Activated naive CD4-positive, alpha-beta T cell treated with Interleukin-2 at 50 U/mL for 16 hours (primary cell): ENCODE measurements at regions not wholly inside any gene's neighbourhood (a gene's known extent, or its start where the extent isn't known, plus 50 kb on each side); places are given as distances from the start of the nearest gene placed in this dataset.
"Not testable (repeated sequence)": the region's sequence is repeated elsewhere in the genome, so short reads cannot be mapped to it uniquely, and the experiment has no call there.

ENCODE experiments used
- DNase-seq: peaks from one replicate; pipeline ENCODE4 v3.0.0-alpha.2; 2020

DNA sequence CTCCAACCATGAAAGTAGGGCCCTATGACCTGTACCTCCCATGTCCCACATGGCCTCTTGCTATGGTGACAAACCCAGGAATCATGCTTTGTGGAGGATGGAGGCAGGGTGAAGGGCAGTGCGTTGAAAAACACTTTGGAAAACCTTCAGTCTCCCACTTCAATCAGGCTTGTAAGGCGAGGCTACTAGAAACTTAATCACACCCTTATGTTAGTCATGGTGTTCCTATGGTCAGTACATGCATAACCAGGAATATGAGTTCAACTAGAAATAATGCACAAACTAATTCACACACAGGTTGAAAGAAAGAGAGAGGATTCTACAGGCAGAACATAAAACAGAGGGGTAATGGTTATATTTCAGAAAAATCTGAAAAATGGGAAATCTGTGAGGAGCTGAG lies 601.1 kb downstream of the KCTD16 start:
- no peak for DNase-seq

GRCh38 chr5:144742361-144742760 lies 571.7 kb downstream of the KCTD16 start:
- DNase-seq, result no peak

GRCh38 chr5:144731786-144732185 lies 561.1 kb downstream of the KCTD16 start:
- DNase-seq, result no peak

DNA sequence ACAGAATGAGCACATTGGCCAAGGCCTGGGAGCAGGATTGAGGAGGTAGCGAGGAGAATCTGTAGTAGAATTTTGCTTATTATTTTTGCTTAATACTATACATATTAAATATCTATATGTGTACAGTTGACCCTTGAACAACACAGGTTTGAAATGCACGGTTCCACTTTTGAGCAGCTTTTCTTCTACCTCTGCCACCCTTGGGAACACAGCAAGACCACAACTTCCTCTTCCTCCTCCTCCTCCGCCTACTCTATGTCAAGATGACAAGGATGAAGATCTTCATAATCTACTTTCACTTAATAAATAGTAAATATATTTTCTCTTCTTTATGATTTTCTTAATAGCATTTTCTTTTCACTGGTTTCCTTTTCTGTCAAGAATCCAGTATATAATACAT lies 541.4 kb downstream of the KCTD16 start:
- no peak for DNase-seq

- DNase-seq, result no peak
Observed at GRCh38 chr5:144711172-144711571, 540.5 kb downstream of the KCTD16 start.

- DNase-seq, result no peak
Observed at GRCh38 chr5:144710637-144711036, 540.0 kb downstream of the KCTD16 start.

GRCh38 chr5:144703776-144704175 lies 533.1 kb downstream of the KCTD16 start:
- DNase-seq, result no peak

GRCh38 chr5:144698484-144698883 lies 527.8 kb downstream of the KCTD16 start:
- no peak for DNase-seq

- no peak for DNase-seq
Observed at GRCh38 chr5:144697847-144698262, 527.2 kb downstream of the KCTD16 start.

DNA sequence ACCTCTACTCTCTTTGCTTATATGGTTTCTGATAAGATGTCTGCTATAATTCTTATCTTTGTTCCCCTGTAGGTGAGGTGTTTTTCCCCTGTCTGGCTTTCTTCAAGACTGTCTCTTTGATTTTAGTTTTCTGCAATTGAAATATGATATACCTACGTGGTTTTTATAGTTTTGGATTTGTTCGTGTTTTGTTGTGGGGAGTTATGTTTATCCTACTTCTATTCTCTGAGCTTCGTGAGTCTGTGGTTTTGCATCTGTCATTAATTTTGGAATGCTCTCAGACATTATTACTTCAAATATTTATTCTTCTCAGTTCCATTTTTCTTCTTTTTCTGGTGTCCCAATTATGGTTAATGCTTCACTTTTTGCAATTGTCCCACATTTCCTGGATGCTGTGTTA lies 521.3 kb downstream of the KCTD16 start:
- no peak for DNase-seq

- DNase-seq, result no peak
Observed at GRCh38 chr5:144684899-144685298, 514.2 kb downstream of the KCTD16 start.

DNA sequence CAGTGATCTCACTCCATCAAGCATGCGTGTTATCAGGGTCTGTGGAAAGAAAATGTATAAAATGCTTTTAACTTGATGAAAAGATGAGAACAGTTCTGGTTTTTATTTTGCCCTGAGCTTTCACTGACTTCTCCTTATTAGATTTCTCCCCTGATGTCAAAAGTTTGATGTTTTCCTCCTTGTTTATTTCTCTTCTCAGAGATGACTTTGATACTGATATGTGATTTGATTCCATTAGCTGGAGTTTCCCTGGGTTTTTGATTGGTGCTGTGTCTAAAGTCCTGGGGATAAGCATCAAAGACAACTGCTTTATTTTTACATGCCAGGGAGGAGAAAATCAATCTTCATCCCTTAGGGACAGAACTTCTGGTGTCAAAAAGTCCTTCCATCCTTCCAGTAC lies 510.0 kb downstream of the KCTD16 start:
- no peak for DNase-seq

DNA sequence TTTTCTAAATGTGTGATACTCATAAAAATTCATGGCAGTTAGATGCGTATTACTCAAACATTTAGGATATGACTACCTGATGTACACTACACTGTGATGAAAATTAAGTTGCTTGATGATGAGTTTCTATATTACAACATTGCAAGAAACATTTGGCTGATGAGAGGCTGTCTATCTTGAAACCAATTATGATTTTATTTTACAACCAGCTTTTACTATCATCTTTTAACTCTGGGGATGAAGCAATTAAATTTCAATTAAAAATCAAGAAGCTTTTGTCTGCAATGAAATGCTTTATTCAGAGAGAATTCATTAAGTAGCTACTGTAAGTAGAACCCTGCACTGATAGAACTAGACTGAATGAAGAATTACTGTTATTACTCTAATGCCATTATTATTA lies 500.4 kb downstream of the KCTD16 start:
- DNase-seq, result no peak

- no peak for DNase-seq
Observed at GRCh38 chr5:144659634-144660227, 489.1 kb downstream of the KCTD16 start.

DNA sequence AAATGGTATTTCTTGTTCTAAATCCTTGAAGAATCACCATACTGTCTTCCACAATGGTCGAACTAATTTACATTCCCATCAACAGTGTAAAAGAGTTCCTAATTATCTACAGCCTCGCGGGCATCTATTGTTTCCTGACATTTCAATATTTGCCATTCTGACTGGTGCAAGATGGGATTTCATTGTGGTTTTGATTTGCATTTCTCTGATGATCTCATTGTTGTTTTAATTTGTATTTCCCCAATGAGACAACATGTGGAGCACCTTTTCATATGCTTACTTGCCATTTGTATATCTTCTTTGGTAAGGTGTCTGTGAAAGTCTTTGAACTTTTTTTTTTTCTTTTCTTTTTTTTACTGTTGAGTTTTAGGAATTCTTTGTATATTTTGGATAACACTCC lies 473.6 kb downstream of the KCTD16 start:
- DNase-seq, result no peak

DNA sequence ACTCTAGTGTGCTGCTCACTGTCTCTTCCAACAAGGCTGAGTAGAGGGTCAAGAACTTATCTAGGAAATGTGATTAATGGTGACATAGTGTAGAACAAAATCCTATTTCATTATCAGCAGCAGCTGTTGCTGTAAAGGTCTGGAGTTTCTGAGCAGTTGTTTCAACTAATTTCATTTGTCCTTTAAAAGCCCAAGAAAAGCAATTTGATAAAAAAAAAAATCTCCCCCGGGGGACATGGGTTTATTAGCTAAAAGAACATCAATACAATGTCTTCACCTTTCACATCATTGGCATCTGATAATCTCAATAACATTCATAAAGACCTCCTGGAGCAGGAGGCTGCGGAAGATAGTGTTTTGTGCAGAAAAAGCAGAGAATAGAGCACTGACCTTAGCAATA lies 468.1 kb downstream of the KCTD16 start:
- no peak for DNase-seq

GRCh38 chr5:144634138-144634537 lies 463.5 kb downstream of the KCTD16 start:
- no peak for DNase-seq

DNA sequence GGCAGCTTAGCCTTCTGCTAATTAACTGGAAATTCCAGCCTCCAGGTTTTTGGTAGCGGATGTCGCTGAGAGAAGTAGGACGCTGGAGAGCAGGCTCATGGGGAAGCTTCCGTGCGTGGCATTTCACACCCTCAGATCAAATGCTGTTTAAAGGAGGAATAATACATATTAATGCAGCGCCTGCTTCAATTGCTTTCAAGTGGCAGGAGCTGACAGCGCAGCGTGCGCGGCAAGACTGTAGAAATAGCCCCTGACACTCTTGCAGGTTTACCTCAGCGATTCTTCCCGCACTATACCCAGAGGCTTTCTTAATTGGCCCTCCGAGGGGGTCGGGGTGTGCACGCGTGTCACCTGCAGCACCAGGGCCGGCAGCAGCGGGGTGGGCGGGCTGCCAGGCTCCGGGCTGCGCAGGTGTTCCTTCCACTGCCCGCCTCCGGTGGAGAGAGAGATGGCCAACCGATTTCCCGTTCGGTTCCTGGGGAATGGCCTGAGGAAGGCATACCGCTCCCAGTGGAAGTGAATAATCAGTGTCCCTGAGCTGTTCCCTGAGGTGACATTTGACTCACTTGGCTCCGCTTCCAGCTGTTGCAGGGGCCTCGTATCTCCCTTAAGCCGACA lies 427.9 kb downstream of the KCTD16 start:
- DNase-seq, result no peak

DNA sequence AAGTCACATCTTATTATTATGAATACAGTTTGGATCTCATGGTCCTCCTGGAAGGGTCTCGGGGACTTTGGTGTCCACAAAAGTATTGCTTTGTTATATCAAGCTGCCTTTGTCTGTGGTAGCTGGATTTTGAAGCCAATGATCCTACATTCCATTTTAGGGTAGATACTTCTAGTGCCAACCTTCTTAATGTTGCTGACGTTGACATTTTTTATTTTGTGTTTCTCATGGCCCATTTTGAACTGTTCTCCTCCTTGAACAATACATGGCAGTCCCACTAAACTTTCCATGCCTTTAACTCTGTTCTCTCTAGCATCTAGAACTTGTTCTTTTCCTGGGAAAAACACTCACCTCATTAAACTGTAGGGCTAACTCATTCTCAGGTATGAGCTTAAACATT lies 425.8 kb downstream of the KCTD16 start:
- no peak for DNase-seq

DNA sequence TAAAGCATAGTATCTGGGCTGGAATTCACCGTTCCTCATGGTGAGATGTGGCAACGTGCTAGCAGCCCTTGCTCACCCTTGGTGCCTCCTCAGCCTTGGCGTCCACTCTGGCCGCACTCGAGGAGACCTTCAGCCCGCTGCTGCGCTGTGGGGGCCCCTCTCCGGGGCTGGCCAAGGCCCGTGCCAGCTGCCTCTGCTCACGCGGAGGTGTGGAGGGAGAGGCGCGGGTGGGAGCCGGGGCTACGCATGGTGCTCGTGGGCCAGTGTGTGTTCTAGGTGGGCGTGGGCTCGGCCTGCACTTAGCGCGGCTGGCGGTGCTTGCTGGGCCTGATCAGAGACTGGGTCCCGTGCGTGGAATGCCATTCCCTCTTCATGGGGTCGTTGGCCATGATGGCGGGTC lies 424.2 kb downstream of the KCTD16 start:
- DNase-seq, result no peak

- not testable (repeated sequence) for DNase-seq
Observed at GRCh38 chr5:144594234-144594633, 423.6 kb downstream of the KCTD16 start.

DNA sequence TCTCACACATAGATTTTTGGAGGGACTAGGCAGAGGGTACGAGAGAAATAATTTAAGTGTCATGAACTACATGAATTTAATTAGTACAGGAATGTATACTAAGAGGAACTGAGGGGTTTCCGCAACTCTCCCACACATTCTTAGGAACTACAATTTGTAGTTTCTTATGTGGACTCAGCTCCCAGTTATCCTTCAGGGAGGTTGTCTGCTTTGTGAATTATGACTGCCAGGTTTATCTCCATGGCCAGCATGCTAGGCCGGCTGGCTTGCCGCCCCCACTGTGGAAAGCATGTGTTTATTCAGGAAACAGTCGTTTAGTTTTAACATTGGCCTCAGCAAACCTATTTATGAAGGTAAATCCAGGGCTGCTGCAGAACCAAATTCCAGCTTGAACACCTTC lies 415.0 kb downstream of the KCTD16 start:
- no peak for DNase-seq

- DNase-seq, result no peak
Observed at GRCh38 chr5:144583541-144584449, 413.1 kb downstream of the KCTD16 start.

DNA sequence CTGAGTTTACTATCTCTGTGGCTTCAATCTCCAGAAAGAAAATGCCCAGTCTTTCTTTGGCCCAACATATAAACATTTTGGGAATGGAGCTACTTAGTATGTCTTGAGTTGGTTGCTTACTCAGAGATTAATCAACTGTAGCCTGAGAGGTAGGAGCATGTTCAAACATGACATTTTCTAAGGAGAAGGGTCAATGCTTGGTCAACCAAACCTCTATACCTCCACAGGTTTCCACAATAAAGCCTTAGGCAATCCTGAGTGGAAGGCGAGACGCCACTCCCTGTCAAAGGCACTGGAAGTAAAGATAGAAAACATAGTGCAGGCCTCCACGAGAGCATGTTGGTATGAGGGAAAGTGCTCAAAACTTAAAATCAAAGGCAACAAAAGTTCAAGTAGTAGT lies 411.4 kb downstream of the KCTD16 start:
- no peak for DNase-seq
